G401.6 (cell line): ENCODE measurements at regions not wholly inside any gene's neighbourhood (a gene's known extent, or its start where the extent isn't known, plus 50 kb on each side); places are given as distances from the start of the nearest gene placed in this dataset.

ENCODE experiments used
- FAIRE-seq: peaks from 2 replicates; lab custom pipeline; 2012; peaks lifted over from hg19 to GRCh38; lab: Jason Lieb, UNC

DNA sequence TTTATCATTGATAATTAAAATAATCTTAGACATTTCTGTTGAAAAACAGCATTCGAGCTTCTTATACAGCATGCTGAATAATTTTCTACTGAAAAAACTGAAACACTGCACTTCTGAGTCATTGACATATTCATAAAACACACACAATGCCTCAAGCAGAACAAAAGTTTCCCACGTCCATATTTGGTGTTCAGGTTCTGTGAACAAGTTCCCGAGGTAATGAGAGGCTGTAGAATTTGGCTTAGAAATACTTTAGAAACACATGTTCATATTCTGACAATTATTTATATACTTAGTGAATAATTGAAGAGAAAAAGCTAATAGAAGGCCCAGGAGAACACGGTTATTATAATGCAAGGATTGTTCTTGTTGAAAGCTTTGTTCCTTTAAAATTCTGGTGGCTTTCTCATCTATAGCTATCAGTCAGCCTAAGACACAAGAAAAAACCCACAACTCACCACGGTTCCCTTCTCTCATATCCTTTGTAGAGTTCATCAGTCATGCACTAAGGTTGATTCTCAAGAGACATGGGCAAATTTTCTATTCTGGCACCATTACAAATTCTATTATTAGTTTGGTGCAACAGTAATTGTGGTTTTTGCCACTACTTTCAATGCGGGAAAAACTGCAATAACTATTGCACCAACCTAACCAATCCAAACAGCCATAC, 194.4 kb downstream of the TMX3 start:
- no peak for FAIRE-seq

DNA sequence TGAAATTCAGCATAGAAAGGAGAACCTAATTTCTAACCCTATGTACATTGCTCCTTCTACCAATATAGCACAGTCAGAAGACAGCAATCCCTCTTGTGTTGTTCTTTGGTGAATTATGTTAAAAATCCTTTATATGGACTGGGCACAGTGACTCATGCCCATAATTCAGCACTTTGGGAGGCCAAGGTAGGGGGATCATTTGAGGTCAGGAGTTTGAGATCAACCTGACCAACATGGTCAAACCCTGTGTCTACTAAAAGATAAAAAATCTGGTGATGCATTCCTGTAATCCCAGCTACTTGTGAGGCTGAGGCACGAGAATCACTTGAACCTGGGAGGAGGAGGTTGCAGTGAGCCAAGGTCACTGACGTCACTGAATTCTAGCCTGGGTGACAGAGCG, 195.6 kb downstream of the TMX3 start:
- no peak for FAIRE-seq

DNA sequence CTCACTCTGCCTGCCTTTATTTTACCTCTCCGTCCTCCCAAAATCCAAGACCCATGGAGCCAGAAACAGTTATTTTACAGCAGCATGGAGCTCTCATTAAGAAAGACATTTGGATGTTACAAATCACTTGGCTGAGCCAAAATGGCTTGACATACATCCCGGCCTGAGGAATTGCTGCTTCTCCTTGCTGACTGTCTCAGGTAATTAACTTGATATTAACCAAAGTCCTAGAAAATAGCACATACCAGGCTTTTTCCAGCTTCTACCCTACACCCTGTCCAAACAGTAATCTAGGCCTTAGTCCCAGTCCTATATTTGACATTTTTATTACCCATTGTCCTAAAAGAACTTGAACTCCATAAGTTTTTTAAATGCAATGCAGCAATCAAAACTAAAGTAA, 205.0 kb downstream of the TMX3 start:
- FAIRE-seq: no peak

DNA sequence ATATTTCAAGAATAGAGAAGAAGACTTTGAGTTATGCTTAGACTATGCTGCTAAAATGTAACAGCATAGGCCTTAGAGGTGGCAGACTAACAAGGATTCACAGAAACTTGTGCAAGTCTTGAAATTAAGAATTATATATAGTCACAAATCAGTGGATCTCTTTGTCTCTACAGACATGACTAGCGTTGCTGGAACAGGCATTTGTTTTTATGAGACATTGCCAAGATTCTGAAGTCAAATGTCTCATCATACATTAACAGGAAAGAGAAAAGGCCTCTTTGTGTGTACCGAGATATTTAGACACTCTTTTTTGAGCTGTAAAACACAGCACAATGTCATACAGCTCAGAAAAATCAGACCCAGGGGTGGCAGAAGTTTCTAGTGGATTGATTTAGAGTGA, 207.1 kb downstream of the TMX3 start:
- FAIRE-seq: no peak

DNA sequence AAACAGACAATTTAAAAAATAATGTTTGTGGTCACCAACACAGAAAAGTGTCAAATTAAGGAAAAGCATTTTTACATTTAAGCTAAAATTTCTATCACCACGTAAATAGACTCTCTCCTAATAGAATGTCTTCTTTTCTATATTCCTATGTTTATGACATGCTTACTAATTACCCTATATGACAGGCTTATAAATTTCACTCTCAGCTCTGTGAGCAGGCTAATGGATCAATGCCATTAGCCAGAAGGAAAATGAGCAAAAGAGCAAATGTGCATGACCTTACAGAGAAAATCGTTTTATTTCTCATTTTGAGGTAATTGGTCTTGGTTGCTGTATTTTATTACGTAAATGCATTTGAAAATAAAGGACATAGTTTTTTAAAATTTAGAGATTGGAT, 209.7 kb downstream of the TMX3 start:
- no peak for FAIRE-seq

DNA sequence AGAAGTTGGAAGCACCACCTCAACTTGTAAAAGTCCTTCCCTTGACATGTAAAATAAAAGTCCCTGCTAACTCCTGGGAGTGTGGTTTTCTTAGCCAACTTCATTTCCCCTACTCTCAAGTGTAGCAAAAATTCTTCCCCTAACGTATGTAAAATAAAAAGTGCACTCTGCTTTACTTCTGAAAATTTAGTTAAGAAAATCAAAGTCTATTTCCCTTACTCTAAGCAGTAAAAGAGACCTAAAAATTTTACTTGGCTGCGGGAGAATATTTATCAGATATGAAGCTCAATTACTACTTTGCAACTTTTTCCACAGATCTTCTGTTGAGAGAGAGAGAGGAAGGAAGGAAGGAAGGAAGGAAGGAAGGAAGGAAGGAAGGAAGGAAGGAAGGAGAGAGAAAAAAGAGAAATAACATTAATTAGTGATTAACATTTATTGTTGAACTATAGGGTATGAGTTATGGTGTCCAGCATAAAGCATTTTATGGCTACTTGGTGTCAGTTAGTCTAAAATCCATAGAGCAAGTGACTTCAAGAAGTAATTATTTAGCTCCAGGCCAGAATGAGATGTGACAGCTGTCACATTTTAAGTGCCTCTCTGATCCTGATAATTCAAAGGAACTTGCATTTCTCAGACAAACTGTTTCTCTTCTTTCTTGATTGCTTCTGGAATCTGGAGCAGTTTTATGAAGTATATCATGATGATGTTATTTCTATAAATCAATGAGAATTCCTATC, 210.3 kb downstream of the TMX3 start:
- FAIRE-seq: no peak

DNA sequence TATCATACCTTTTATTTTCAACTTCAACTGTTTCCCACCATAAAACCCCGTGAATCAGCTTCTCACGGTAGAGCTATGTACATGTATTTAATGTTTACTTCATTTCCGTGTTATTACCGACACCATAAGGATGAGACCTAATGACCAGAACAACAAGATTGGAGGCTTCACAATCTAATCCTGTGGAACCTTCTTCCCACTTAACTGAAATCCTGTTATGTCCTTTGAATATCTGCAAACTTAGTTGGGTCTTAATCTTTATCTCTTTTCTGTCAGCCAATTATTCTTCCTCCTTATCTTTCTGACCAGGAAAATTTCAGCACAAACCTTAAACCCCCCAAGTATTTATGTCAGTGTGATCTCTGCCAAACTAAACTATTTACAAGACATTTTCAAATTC, 214.4 kb downstream of the TMX3 start:
- FAIRE-seq: no peak

DNA sequence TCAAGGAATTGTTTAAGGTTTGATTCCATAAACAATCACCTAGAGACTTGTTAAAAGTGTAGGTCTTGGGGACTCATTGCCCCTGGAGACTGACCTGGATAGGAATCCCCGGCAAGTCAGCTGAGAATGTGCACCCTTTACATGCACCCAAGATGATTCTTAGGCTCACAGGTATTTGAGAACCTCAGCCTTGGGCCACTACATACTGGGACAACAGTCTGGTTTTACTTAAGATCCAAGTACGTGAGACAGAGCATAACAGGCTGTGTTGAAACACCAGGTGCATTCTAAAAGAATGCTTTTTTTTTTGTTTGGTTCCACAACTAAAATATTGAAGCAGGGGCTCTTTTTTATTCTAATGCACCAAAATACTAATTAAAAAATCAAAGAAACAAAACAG, 215.8 kb downstream of the TMX3 start:
- FAIRE-seq: no peak

DNA sequence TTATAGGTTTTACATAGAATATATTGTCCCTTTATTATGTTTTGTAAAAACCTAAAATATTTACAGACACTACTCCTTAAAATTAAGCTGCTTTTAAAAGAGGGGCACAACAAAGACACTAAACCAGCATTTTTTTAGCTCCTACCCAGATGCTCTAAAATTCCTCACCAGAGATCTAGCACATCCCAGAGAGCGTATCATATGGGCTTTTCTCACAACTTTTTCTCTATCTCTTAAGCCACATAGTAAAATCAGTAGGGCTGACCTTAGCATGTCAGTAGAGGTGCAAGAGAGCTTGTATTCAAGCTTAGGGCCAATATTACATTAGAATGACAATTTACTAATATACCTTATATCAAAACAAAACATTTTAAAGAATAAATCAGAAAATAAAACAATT, 216.3 kb downstream of the TMX3 start:
- FAIRE-seq: no peak

DNA sequence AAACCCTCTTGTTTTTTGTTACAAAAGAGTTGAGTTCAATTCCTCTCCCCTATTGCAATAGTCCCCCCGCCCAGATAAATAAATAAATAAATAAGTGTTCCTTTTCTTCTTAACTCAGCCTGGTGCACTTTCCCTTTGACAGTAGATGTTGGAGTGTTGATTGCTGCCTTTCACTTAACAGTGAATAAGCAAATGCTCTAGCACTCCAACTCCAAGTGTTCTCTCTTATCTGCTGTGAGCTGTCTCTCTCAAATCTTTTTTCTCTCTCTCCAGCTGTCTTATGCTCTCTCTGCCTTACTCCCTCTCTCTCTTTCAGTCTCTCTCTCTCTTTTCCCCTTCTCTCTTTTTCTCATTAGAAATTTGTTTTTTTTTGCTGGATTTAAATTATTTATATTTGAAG, 216.7 kb downstream of the TMX3 start:
- no peak for FAIRE-seq

DNA sequence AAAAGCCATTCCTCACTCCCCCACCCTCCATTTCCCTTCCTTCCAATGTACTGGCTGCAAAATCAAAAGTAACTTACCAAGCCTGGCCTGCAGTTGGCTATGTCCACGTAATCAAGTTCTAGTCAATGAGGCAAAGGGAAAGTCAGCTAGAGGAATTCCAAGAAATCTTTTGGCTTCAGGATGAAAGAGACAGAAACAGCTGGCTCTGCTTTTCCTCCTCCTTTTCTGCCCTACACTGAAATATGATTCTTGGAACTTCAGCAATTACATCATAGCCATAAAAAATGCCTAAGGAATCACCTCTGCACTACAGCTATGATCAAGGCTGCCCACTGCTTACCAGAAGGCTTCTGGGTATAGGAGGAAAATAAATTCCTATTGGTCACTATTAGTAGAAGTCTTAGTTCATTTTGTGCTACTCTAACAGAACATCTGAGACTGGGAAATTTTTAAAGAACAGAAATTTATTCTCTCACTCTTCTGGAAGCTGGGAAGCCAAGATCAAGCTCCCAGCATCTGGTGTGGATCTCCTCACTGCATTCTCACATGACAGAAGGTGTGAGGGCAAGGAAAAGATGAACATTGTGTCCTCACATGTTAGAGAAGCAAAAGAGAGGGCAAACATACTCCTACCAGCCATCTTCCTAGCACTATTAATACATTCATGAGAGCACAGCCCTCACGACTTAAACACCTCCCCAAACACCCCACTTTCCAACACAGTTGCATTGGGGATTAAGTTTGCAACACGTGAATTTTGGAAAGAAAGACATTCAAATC, 219.9 kb downstream of the TMX3 start:
- FAIRE-seq: no peak

DNA sequence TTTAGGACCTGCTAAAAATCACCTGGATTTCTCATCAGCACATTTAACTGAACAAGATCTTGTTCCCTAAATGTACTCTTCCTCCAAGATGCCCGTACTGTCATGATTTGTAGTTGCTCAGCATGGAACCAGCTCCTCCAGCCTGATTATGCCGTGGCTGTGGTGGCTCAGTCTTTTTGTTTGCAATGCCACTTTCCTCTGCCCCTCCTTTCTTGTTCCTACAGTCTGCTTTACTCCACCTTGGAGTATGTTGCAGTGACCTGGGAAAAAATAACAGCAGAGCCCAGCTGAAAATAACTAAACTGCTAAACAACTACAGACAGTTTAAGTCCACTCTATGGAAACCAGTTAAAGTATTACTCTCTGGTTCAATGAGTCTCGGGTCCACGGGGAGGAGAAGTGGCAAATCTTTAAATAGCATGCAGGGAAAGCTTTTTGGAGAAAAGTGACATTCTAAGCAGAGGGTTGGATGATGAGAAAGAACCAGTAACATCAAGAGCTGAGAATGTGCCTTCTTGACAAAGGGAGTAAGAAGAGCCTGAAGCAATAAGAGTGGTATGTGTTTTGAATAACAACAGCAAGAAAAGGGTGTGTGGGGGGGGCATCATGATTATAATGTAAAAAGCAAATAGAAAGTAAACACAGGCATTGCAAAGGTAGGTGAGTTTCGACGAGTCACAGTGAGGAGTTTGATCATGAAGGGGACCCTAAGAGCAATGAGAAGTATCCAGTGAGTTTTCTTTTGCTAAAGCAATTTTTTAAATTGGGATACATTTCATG, 225.7 kb downstream of the TMX3 start:
- no peak for FAIRE-seq

DNA sequence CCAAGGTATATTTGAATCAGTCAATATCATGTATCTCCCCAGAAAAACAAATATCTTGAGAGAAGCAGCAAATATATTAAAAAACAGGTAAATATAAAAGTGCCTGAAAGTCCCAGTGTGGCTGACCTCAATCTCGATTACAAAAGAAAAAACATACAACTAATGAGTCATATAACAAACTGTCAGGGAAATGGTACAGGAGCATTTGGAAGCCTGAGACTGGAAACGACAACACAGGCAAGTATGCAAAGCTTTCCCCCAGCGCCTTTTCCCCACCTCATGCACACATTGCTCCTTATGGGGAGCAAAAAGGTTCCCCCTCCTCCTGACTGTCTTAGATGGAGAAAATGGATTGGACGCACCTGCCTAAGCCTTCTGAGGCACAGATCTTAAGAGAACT, 230.7 kb downstream of the TMX3 start:
- no peak for FAIRE-seq

DNA sequence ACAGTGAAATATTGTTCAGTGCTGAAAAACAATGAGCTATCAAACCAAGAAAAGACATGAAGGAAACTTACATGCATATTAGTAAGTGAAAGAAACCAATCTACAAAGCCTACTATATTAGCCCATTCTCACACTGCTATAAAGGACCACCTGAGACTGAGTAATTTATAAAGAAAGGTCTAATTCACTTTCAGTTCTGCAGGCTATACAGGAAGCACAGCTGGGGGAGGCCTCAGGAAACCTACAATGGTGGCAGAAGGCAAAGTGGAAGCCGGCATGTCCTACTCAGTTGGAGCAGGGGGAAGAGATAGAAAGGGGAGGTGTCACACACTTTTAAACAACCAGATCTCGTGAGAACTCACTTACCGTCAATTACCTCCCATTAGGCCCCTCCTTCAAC, 232.1 kb downstream of the TMX3 start:
- no peak for FAIRE-seq

DNA sequence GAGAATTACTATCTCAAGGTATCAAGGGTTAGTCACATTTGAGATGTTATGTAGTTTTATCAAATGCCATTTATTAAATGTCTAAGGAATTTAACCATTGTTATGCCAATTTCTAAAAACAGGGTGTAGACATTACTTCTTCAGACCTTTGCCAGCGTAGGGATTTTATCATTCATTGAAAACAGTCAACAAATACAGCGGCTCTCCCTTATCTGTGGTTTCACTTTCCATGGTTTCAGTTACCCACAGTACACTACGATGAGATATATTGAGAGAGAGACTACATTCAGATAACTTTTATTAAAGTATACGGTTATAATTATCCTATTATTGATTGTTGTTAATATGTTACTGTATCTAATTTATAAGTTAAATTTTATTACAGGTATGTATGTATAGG, 234.7 kb downstream of the TMX3 start:
- FAIRE-seq: no peak

DNA sequence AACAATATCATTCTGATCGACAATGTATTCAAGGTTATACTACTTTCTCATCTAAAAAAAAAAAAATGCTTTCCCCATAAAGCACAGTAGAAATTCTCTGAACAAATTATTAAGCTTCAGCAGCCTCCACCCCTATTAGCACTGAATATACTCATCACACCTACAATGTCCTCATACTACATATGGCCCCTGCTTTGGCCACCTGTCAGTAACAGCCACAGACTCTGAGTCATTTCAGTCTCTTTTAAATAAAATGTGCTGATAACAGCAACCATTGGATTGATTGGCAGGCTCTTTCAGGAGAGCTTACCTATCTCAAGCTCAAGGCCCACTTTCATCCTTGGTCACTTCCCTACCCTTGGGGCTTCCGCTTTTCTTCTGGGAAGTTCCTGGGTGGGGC, 236.7 kb downstream of the TMX3 start:
- FAIRE-seq: no peak

DNA sequence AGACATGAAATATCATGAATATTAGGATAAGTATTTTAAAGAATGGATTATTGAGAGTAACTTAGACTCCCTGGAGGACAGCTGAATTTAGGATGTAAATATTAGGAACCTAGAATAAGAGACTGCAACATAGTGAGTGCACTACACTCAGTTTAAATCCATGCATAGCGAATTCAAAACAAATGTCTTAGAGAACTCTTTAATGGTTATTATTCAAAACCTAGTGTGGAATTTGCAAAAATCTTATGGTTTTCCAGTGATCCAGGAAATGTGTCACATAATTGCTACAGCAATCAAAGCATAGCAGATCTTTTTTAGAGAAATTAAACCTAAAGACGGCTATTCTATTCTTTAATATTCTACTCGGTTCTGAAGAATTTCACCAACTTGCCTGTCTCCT, 239.0 kb downstream of the TMX3 start:
- FAIRE-seq: no peak

DNA sequence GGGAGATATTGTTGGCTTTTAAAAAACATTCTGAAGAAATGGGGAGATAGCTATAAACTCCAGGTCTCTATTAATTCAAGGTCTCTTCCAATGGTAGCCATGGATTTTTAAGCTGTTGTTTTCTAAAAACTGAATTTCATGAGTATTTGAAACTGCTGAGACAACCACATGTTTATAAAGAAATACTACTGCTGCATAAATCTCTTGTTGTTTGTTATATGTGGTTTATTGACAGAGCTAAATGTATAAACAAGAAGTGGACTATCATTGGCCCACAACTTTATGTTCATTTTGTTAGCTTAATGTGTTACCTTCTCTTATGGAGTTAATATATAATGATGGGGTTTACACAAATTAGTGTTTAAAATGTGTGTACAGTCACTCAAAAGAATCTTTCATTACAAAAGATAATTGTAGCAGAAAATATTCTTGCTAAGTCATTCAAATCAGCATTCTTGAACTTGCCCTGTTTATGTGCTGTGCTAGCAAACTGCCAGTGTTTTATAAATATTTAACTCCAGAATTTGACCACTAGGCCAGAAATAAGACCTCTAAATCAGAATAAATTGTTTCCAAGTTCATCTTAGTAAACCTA, 242.1 kb downstream of the TMX3 start:
- no peak for FAIRE-seq

DNA sequence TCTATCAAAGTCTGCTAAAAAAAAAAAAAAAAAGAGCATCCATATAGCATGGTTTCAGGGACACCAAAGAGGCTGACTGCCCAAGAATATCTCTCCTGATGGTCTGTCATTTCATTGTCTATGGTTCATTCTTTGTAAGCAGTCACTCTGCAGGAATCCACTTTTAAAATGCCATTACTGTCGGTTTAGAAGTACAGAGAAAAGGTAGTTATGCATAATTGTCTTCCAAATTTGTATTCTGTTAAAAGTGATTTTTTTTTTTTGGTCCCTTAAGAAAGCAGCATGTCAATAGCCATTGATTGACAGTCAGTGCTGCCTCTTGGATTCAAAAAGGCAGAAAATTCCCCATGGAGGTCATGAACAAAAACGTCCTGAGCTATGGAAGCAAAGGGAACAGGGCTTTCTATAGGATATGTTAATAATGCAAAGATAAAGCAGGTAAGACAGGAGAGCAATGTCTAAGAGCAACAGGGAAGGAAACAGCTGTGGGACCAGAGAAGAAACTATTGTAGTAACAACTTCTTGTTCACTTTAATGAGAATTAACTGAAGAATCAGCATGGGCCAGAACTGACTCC, 245.8 kb downstream of the TMX3 start:
- no peak for FAIRE-seq

DNA sequence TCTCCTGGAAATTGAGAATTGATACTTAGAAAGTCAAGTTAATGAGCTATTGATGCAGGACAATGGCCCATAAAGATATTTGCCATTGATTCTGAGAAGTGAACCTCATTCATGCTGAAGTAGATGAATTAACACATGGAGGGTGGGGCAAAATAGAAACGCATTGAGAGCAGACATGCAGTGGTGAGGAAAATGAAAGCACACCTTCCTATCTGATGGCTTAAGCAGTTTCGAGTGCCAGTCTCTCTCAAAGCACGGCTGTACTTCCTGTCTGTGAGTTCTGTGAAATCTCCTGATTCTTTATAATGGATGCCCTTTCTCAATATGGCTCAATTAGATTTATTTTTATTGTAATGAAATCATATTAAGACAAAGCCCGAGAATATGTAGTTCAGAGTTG, 247.0 kb downstream of the TMX3 start:
- no peak for FAIRE-seq

DNA sequence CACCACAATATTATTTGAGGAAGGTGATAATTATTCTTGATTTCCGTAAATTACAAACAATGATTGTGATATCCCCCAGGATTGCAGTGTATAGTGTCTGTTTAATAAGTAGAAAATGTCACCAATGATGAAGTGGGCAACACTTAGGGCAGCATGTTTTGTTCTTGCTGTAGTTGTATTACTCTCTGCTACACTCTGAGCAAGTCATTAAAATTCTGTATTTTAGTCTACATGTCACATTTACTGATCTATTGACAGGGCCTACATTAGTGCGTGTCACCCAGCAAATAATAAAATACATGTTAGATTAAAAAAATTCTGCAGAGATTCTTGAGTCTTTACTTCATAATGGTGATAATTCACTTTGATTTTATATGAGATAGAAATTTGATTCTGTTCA, 247.6 kb downstream of the TMX3 start:
- FAIRE-seq: no peak

DNA sequence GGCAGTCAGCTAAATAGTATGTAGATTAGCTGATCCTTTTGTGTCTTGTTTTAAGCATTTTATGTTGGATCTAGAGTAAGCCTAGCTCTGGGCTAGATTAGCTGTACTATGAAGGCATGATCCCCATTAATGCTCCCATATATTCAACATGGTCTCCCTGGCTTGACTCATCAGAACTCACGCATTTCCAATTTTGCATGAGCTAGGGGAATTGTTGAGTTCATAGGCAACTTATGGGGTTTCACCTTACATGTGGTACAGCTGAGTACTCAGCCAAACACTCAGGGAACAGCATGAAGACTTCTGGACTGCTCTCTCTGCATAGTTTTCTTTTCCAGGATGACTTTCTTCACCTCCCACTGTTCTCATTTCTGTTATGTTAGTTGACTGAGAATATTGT, 248.2 kb downstream of the TMX3 start:
- no peak for FAIRE-seq
